OCI-LY1 (cell line): ENCODE measurements at regions not wholly inside any gene's neighbourhood (a gene's known extent, or its start where the extent isn't known, plus 50 kb on each side); places are given as distances from the start of the nearest gene placed in this dataset.

Experiments
- CTCF ChIP-seq: fragments of 200-600 bp; sonication (generic), shearing (Covaris generic); IDR thresholded peaks from 2 replicates; pipeline ENCODE4 v1.5.1; 2017; ENCODE audit warnings: mild to moderate bottlenecking, antibody characterized with exemption, low read length, moderate library complexity, mixed read lengths
- EZH2 ChIP-seq: fragments of 200-600 bp; sonication (generic), shearing (Covaris generic); IDR thresholded peaks from 2 replicates; pipeline ENCODE4 v1.8.0; 2017; ENCODE audit warnings: borderline replicate concordance, mixed run types, mild to moderate bottlenecking, antibody characterized with exemption, low read length, moderate library complexity, mixed read lengths

GRCh38 chr2:41826921-41827320 is 220.9 kb upstream of the PKDCC start:
- TF ChIP-seq CTCF (no peak), EZH2 (no peak)
